AG04450 (cell line): ENCODE measurements at regions not wholly inside any gene's neighbourhood (a gene's known extent, or its start where the extent isn't known, plus 50 kb on each side); places are given as distances from the start of the nearest gene placed in this dataset.

ENCODE experiments used
- CTCF ChIA-PET: fragments of 300-600, 350-600 bp; formaldehyde crosslinking; extraction: SDS; loops from one replicate; lab custom pipeline; 2022; ENCODE audit warnings: antibody characterized with exemption, inconsistent platforms; lab: Charles Lee
- POLR2A ChIA-PET: fragments of 350-600 bp; formaldehyde crosslinking; extraction: SDS; loops from one replicate; lab custom pipeline; 2021; ENCODE audit warnings: antibody characterized with exemption, inconsistent platforms; lab: Yijun Ruan, JAX
- DNase-seq: peaks from one replicate; pipeline ENCODE4 v3.0.0-alpha.2; 2011; ENCODE audit warnings: low read depth, low spot score
- H3K27ac ChIP-seq: one replicate; pipeline ENCODE4 v1.5.1; 2012; ENCODE audit warnings: low read depth, low read length, control low read depth
- H3K27me3 ChIP-seq: one replicate; pipeline ENCODE4 v1.6.0; 2012; ENCODE audit warnings: low read length; ENCODE audit not compliant: control insufficient read depth, insufficient read depth
- H3K4me3 ChIP-seq: 2 replicates; pipeline ENCODE4 v1.5.1; 2011; ENCODE audit warnings: mild to moderate bottlenecking, low read depth, low read length, control low read depth
- H3K9me3 ChIP-seq: 2 replicates; pipeline ENCODE4 v1.5.1; 2012; ENCODE audit warnings: low read length; ENCODE audit not compliant: control insufficient read depth, insufficient read depth
- TF ChIP-seq, protein P1 (sequence below): IDR thresholded peaks from 2 replicates; pipeline ENCODE4 v1.5.1; 2011; ENCODE audit warnings: low read depth, low read length, control low read depth, inconsistent platforms

DNA sequence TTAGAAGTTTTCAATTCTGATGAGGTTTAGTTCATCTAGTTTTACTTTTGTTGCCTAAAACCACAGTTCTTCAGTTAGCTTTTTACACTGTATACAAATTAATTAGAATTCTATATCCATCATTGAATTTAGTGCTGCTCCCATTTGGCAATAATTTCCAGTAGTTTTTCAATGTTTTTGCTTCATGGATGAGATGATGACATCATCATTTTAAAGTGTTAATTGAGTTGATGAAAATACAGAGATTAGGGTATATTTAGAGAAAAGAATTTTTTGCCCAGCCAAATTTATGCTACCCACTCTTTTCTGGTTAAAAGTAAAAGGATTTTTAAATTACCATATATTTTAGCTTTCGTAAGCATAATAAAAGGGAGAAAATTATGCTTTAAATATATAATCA lies 323.8 kb downstream of the TMEM167A start:
- Histone ChIP-seq H3K9me3 (no peaks in the 10 kb centered on the region), H3K27ac (no peak overlapping the region), H3K4me3 (no peak overlapping the region), H3K27me3 (no peaks in the 10 kb centered on the region)
- no peak for DNase-seq
- TF ChIP-seq, protein P1, sequence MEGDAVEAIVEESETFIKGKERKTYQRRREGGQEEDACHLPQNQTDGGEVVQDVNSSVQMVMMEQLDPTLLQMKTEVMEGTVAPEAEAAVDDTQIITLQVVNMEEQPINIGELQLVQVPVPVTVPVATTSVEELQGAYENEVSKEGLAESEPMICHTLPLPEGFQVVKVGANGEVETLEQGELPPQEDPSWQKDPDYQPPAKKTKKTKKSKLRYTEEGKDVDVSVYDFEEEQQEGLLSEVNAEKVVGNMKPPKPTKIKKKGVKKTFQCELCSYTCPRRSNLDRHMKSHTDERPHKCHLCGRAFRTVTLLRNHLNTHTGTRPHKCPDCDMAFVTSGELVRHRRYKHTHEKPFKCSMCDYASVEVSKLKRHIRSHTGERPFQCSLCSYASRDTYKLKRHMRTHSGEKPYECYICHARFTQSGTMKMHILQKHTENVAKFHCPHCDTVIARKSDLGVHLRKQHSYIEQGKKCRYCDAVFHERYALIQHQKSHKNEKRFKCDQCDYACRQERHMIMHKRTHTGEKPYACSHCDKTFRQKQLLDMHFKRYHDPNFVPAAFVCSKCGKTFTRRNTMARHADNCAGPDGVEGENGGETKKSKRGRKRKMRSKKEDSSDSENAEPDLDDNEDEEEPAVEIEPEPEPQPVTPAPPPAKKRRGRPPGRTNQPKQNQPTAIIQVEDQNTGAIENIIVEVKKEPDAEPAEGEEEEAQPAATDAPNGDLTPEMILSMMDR = no peak
- CTCF ChIA-PET = no interaction called here
- POLR2A ChIA-PET = no interaction called here

DNA sequence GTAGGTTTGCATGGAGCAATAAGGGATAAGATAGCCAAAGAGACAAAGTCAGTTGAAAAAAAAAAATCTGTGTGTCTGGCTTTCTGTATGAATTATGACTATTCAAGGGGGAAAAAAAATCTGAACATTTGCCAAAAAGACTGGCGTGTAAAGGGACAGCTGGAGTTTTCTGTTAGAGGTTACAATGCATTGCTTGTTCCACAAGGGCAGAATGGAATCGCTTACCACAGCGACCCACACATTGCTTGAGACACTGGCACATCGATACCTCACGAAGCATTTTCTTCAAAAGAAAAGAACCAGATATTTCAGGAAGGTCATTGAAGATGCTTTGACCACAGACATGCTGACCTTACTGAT lies 327.8 kb downstream of the TMEM167A start:
- DNase-seq = no peak
- CTCF ChIA-PET = no interaction called here
- Histone ChIP-seq H3K9me3 (no peaks in the 10 kb centered on the region), H3K4me3 (no peak overlapping the region), H3K27me3 (peaks cover 4% of the 10 kb centered on the region), H3K27ac (no peak overlapping the region)
- POLR2A ChIA-PET = no interaction called here
- TF ChIP-seq, protein P1 = no peak

DNA sequence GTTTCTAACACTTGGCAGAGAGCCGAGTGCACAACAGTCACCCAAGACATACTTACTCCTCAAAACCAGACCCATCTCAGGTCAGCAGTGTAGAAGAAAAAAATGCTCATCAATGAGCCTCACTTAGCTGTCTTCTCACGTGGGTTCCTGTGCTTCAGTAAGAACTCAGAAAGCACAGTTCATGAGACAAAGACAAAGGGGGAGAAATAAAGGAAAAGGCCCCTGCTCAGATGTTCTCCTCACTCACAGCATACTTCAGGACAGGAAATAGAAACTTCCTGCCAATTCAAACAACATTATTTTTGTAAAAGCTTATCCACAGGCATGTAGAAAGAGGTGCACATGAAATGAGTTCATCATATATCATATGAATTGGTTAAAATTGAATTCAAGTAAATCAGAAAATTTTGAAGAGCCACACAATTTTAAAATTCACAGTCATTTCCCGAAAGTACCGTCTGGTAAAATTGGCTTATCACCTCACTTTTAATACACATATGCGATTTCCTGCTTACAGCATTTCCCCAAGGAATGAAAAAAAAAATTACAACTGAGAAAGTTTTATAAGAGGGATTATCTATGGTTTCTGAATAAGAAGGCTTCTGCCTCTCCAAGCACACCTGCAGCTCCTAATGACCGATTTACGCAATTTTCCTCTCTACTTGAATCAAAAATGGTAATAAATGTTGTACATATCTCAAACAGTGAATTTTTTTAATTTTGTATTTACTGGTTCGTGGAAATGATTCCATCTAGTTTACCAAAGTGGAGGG lies 328.3 kb downstream of the TMEM167A start:
- H3K27ac ChIP-seq = no peak overlapping the region
- CTCF ChIA-PET = no interaction called here
- TF ChIP-seq, protein P1 = no peak
- H3K9me3 ChIP-seq = no peaks in the 10 kb centered on the region
- H3K27me3 ChIP-seq = peaks cover 4% of the 10 kb centered on the region
- DNase-seq = no peak
- POLR2A ChIA-PET = no interaction called here
- no peak overlapping the region for H3K4me3 ChIP-seq

DNA sequence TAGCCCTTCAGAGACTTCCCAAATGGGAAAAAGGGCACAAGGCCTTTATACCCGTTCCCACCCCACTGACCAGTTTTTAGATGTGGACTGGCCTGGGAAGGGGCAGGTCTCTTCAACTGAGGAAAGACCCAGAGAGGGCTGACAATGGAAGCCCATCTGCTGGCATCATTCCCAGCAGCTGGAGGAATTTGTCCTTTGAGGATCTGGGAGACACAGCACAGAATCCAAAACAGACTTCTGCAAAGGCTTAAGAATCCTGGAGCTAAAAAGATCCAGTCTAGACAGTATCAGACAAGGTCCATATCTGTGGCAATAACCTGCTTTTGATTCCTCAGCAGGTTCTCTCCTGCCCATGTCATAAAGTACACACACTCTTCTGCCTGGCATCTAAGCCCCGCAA lies 329.2 kb downstream of the TMEM167A start:
- ChIA-PET POLR2A (no interaction called here), CTCF (no interaction called here)
- TF ChIP-seq, protein P1 = no peak
- Histone ChIP-seq H3K27me3 (peaks cover 4% of the 10 kb centered on the region), H3K4me3 (no peak overlapping the region), H3K9me3 (no peaks in the 10 kb centered on the region), H3K27ac (no peak overlapping the region)
- DNase-seq = no peak

DNA sequence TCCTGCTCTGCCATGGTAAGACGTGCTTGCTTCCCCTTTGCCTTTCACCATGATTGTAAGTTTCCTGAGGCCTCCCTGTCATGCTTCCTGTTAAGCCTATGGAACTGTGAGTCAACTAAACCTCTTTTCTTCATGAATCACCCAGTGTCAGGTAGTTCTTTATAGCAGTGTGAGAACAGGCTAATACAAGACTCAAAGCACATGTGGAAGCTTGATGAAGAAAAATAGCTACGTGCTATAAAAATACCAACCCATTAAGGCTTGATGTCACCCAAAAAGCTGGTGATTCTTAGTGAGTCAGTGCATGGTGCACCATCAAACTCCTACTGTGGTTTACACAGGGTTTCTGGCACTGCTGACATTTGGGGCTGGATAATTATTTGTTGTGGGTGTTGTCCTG lies 332.2 kb downstream of the TMEM167A start:
- TF ChIP-seq, protein P1 = no peak
- ChIA-PET CTCF (no interaction called here), POLR2A (no interaction called here)

More for the DNA sequence above, 332.2 kb downstream of the TMEM167A start:
- Histone ChIP-seq H3K9me3 (no peaks in the 10 kb centered on the region), H3K27ac (no peak overlapping the region), H3K27me3 (peaks cover 4% of the 10 kb centered on the region), H3K4me3 (no peak overlapping the region)
- no peak for DNase-seq
